SK-N-SH (cell line): ENCODE measurements at regions not wholly inside any gene's neighbourhood (a gene's known extent, or its start where the extent isn't known, plus 50 kb on each side); places are given as distances from the start of the nearest gene placed in this dataset.
"Not testable (repeated sequence)": the region's sequence is repeated elsewhere in the genome, so short reads cannot be mapped to it uniquely, and the experiment has no call there.

ENCODE experiments used
- CTCF ChIA-PET: fragments of 300-600, 350-600 bp; formaldehyde crosslinking; extraction: SDS; loops from one replicate; lab custom pipeline; 2021; lab: Yijun Ruan, JAX
- POLR2A ChIA-PET: fragments of 350-600 bp; sonication (Branson Sonifier 250); formaldehyde crosslinking; extraction: SDS; loops from one replicate; lab custom pipeline; 2020; ENCODE audit warnings: antibody characterized with exemption, inconsistent platforms; lab: Yijun Ruan, JAX
- DNase-seq: peaks from one replicate; pipeline ENCODE4 v3.0.0; 2012
- H2AFZ ChIP-seq: fragments of 200-600 bp; sonication (generic); 2 replicates; pipeline ENCODE4 v1.8.1; 2016; ENCODE audit warnings: antibody characterized with exemption, mild to moderate bottlenecking, low read depth
- H3F3A ChIP-seq: fragments of 200-600 bp; sonication (generic); replicated peaks from 2 replicates; pipeline ENCODE3; 2016; ENCODE audit warnings: antibody characterized with exemption, mild to moderate bottlenecking; ENCODE audit not compliant: insufficient read depth
- H3K27ac ChIP-seq, 2 experiments: fragments of 200-500 bp in 1 of 2; fragments of 200-600 bp in 1 of 2; sonication (Bioruptor generic) in 1 of 2; sonication (generic), shearing (Covaris generic) in 1 of 2; 2 replicates each; pipeline versions ENCODE4 v1.5.1 to v1.6.1; 2014 to 2016; ENCODE audit warnings: low read depth in 2 of 2, inconsistent platforms in 1 of 2, low read length in 1 of 2, mild to moderate bottlenecking in 1 of 2, mixed read lengths in 1 of 2
- H3K27me3 ChIP-seq: fragments of 200-600 bp; sonication (generic), shearing (Covaris generic); 2 replicates; pipeline ENCODE4 v1.6.1; 2016; ENCODE audit warnings: mixed run types; ENCODE audit not compliant: insufficient read depth
- H3K36me3 ChIP-seq, 2 experiments: fragments of 200-500 bp in 1 of 2; fragments of 200-600 bp in 1 of 2; sonication (Bioruptor generic) in 1 of 2; sonication (generic) in 1 of 2; replicated peaks in 1 of 2; 2 replicates each; pipeline versions ENCODE3 to v1.5.1; 2014 to 2016; ENCODE audit warnings: low read length in 1 of 2, mild to moderate bottlenecking in 1 of 2; ENCODE audit not compliant: insufficient read depth in 2 of 2, control insufficient read depth in 1 of 2
- H3K4me1 ChIP-seq, 2 experiments: fragments of 200-500 bp in 1 of 2; fragments of 200-600 bp in 1 of 2; sonication (Bioruptor generic) in 1 of 2; sonication (generic), shearing (Covaris generic) in 1 of 2; 2 replicates each; pipeline versions ENCODE4 v1.5.1 to v1.6.1; 2014 to 2016; ENCODE audit warnings: low read depth in 1 of 2, low read length in 1 of 2, mixed run types in 1 of 2; ENCODE audit not compliant: insufficient read depth in 2 of 2, control insufficient read depth in 1 of 2
- H3K4me2 ChIP-seq: fragments of 200-600 bp; sonication (generic), shearing (Covaris generic); 2 replicates; pipeline ENCODE4 v1.6.1; 2017; ENCODE audit warnings: mixed run types
- H3K4me3 ChIP-seq, 2 experiments: fragments of 200-500 bp in 1 of 2; fragments of 200-600 bp in 1 of 2; sonication (Bioruptor generic) in 1 of 2; sonication (generic), shearing (Covaris generic) in 1 of 2; 2 replicates each; pipeline versions ENCODE4 v1.5.1 to v1.8.1; 2014 to 2016; ENCODE audit warnings: low read depth in 2 of 2, inconsistent platforms in 1 of 2, low read length in 1 of 2, mild to moderate bottlenecking in 1 of 2, mixed read lengths in 1 of 2, moderate library complexity in 1 of 2
- H3K79me2 ChIP-seq: fragments of 200-600 bp; sonication (generic); 2 replicates; pipeline ENCODE4 v1.8.1; 2017; ENCODE audit warnings: mild to moderate bottlenecking; ENCODE audit not compliant: insufficient read depth
- H3K9ac ChIP-seq: fragments of 200-600 bp; sonication (generic); 2 replicates; pipeline ENCODE4 v1.6.1; 2017; ENCODE audit warnings: mixed run types
- H3K9me2 ChIP-seq: fragments of 200-600 bp; sonication (generic); 2 replicates; pipeline ENCODE4 v1.6.1; 2017; ENCODE audit warnings: mixed run types
- H3K9me3 ChIP-seq: fragments of 200-600 bp; sonication (generic); 2 replicates; pipeline ENCODE4 v1.6.1; 2017; ENCODE audit warnings: mixed run types, mild to moderate bottlenecking, moderate library complexity
- H4K20me1 ChIP-seq: fragments of 200-600 bp; sonication (generic); 2 replicates; pipeline ENCODE4 v1.6.1; 2017; ENCODE audit warnings: mild to moderate bottlenecking, mixed run types; ENCODE audit not compliant: insufficient read depth
- CHD2 ChIP-seq: fragments of 150-350 bp; IDR thresholded peaks from 2 replicates; pipeline ENCODE4 v1.6.1; 2018; ENCODE audit warnings: low read length; ENCODE audit not compliant: partially characterized antibody
- FOSL2 ChIP-seq: IDR thresholded peaks from 2 replicates; pipeline ENCODE4 v1.4.0; 2012; ENCODE audit warnings: low read depth, mild to moderate bottlenecking, moderate library complexity, borderline replicate concordance
- FOXM1 ChIP-seq: IDR thresholded peaks from 2 replicates; pipeline ENCODE4 v1.4.0; 2012; ENCODE audit warnings: low read depth, mild to moderate bottlenecking
- GABPA ChIP-seq: IDR thresholded peaks from 2 replicates; pipeline ENCODE4 v1.4.0; 2012; ENCODE audit warnings: low read depth, mild to moderate bottlenecking
- MEF2A ChIP-seq: IDR thresholded peaks from 2 replicates; pipeline ENCODE4 v1.4.0; 2012; ENCODE audit warnings: low read depth, borderline replicate concordance
- NFIC ChIP-seq: IDR thresholded peaks from 2 replicates; pipeline ENCODE4 v1.4.0; 2012; ENCODE audit warnings: borderline replicate concordance
- POLR2AphosphoS5 ChIP-seq: IDR thresholded peaks from 2 replicates; pipeline ENCODE4 v1.6.1; 2012; ENCODE audit warnings: low read depth, low read length
- RAD21 ChIP-seq: IDR thresholded peaks from 2 replicates; pipeline ENCODE4 v1.6.1; 2012; ENCODE audit warnings: mild to moderate bottlenecking, low read length
- SIN3A ChIP-seq: IDR thresholded peaks from 2 replicates; pipeline ENCODE4 v1.6.1; 2012; ENCODE audit warnings: low read depth, mild to moderate bottlenecking, low read length, moderate library complexity, borderline replicate concordance
- TCF12 ChIP-seq: IDR thresholded peaks from 2 replicates; pipeline ENCODE4 v1.4.0; 2012
- TEAD4 ChIP-seq: IDR thresholded peaks from 2 replicates; pipeline ENCODE4 v1.4.0; 2012; ENCODE audit warnings: mild to moderate bottlenecking, borderline replicate concordance; ENCODE audit not compliant: insufficient read depth
- YY1 ChIP-seq: IDR thresholded peaks from 2 replicates; pipeline ENCODE4 v1.4.0; 2012; ENCODE audit warnings: low read depth, mild to moderate bottlenecking
- WGBS: methylation state at CpG from one replicate; pipeline ENCODE4 v1.1.6; 2017; ENCODE audit warnings: low lambda C conversion rate; 5-methylcytosine and 5-hydroxymethylcytosine counted together
- TF ChIP-seq, protein P1 (sequence below): fragments of 150-350 bp; IDR thresholded peaks from 2 replicates; pipeline ENCODE4 v1.6.1; 2016; ENCODE audit warnings: mild to moderate bottlenecking, low read depth, low read length
- TF ChIP-seq, protein P2 (sequence below): fragments of 200-600 bp; sonication (generic); IDR thresholded peaks from 2 replicates; pipeline ENCODE4 v1.6.1; 2017; ENCODE audit warnings: antibody characterized with exemption, mild to moderate bottlenecking, moderate library complexity
- TF ChIP-seq, protein P3 (sequence below): fragments of 150-350 bp; IDR thresholded peaks from 2 replicates; pipeline ENCODE4 v1.6.1; 2017; ENCODE audit warnings: antibody characterized with exemption, low read length, low read depth, borderline replicate concordance

DNA sequence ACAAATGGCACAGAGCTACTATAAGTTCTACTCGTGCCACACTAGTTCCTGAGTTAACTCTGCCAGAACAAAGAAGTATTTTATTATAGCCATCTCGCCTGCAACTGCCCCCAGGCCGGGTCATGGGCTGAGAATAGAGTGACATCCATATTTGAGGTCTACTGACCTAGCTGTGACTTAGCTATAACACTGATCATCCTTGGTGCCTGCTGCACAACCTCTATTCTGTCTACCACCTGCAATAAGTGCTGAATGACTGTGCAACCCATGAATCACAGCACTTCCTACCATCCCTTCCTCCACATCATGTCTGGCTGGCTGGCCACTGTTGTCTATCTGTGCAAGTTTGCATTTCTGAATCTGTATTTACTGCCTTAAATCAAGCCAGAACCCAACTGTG is 506.5 kb upstream of the TBL1XR1 start (continued):
- TF ChIP-seq, protein P1, sequence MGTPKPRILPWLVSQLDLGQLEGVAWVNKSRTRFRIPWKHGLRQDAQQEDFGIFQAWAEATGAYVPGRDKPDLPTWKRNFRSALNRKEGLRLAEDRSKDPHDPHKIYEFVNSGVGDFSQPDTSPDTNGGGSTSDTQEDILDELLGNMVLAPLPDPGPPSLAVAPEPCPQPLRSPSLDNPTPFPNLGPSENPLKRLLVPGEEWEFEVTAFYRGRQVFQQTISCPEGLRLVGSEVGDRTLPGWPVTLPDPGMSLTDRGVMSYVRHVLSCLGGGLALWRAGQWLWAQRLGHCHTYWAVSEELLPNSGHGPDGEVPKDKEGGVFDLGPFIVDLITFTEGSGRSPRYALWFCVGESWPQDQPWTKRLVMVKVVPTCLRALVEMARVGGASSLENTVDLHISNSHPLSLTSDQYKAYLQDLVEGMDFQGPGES = no peak
- TF ChIP-seq YY1 (no peak), NFIC (no peak), SIN3A (no peak)

DNA sequence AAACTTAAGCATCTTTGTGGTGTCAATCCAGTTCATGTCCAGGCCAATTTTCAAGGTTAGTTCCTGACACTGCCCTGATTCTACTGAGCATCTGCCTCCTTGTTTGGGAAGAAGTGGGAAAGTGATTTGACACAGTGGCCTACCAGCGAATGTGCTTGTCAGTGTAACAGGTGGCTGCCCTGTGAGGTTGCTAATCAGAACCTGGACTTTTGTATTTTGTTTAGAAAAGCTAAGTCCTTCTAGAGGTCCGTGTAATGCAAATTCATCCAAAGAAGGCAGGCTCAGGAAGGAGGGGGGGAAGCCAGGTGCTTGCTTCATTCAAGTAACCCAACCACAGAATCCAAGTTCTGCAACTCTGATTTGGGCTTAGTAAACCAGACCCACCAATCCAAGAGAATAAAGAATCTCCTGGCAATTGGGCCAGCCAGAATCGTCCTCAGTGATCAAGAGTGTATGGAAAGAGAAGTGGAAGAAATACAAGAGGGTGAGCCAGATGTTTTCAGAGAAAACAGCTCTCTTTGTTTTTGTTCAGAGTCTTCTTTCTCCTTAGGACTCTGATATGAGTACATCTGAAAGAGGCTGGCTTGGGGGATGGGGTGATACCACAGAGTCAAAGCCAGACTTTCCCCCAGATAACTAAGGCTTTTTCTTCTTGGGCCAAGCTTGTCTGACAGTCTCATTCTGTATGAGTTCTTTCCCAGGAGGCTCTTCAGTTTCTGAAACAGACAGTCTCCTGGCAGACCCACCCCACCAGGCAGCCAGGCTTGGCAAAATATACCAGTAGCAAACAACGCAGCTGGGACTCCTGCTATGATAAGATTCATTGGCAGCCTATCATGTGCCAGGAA is 508.9 kb upstream of the TBL1XR1 start:
- TF ChIP-seq TEAD4 (no peak), CHD2 (no peak), FOSL2 (no peak), POLR2AphosphoS5 (no peak), MEF2A (no peak), GABPA (no peak), TCF12 (no peak), FOXM1 (no peak), RAD21 (no peak), NFIC (no peak)
- TF ChIP-seq, protein P2, sequence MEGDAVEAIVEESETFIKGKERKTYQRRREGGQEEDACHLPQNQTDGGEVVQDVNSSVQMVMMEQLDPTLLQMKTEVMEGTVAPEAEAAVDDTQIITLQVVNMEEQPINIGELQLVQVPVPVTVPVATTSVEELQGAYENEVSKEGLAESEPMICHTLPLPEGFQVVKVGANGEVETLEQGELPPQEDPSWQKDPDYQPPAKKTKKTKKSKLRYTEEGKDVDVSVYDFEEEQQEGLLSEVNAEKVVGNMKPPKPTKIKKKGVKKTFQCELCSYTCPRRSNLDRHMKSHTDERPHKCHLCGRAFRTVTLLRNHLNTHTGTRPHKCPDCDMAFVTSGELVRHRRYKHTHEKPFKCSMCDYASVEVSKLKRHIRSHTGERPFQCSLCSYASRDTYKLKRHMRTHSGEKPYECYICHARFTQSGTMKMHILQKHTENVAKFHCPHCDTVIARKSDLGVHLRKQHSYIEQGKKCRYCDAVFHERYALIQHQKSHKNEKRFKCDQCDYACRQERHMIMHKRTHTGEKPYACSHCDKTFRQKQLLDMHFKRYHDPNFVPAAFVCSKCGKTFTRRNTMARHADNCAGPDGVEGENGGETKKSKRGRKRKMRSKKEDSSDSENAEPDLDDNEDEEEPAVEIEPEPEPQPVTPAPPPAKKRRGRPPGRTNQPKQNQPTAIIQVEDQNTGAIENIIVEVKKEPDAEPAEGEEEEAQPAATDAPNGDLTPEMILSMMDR = no peak
- TF ChIP-seq, protein P3, sequence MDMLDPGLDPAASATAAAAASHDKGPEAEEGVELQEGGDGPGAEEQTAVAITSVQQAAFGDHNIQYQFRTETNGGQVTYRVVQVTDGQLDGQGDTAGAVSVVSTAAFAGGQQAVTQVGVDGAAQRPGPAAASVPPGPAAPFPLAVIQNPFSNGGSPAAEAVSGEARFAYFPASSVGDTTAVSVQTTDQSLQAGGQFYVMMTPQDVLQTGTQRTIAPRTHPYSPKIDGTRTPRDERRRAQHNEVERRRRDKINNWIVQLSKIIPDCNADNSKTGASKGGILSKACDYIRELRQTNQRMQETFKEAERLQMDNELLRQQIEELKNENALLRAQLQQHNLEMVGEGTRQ = no peak
- 82% methylated on average over 4 of the region's 4 CpGs for WGBS
- Histone ChIP-seq H4K20me1 (no peaks in the 10 kb centered on the region), H3K4me2 (no peak overlapping the region), H3K27ac (no peak overlapping the region), H2AFZ (no peak overlapping the region), H3K9me3 (no peaks in the 10 kb centered on the region), H3K9me2 (no peaks in the 10 kb centered on the region), H3F3A (no peaks in the 10 kb centered on the region), H3K36me3 (no peaks in the 10 kb centered on the region), H3K79me2 (no peaks in the 10 kb centered on the region), H3K9ac (no peak overlapping the region), H3K4me1 (peaks cover 0 to 6% of the 10 kb centered on the region in 2 experiments; a peak in 2 of 4 replicates), H3K4me3 (no peak overlapping the region), H3K27me3 (no peaks in the 10 kb centered on the region)
- ChIA-PET CTCF (no interaction called here), POLR2A (no interaction called here)
- no peak for DNase-seq

DNA sequence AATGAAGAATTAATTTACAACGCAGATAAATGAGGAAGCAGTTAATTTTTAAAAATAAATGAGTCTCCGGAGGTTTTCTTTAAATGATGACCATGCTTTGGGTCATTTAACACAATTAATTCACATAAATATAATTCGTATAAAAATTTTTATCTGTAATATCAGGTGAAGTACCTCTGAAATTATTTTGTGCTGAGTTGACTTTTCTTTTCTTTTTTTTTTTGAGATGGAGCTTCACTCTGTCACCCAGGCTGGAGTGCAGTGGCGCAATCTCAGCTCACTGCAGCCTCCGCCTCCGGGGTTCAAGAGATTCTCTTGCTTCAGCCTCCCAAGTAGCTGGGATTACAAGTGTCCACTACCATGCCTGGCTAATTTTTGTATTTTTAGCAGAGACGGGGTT is 512.2 kb upstream of the TBL1XR1 start:
- 90% methylated on average over 7 of the region's 7 CpGs for WGBS
- CTCF ChIA-PET = interaction anchor here (1.1 kb wide), 1 partner anchor 13 kb away, joined by 3 read pairs; no protein-coding TSS in a partner anchor
- H2AFZ ChIP-seq, H3K36me3 ChIP-seq, H3K4me2 ChIP-seq, H3K9ac ChIP-seq, H3K27me3 ChIP-seq, H3K79me2 ChIP-seq, DNase-seq, H3K27ac ChIP-seq, H3K9me2 ChIP-seq, POLR2A ChIA-PET, H3K9me3 ChIP-seq, H4K20me1 ChIP-seq, H3F3A ChIP-seq, H3K4me3 ChIP-seq: not testable (repeated sequence)
- H3K4me1 ChIP-seq = peaks cover 0 to 20% of the 10 kb centered on the region in 2 experiments; a peak in 2 of 4 replicates
